Neural cell (in vitro differentiated cells): ENCODE measurements at regions not wholly inside any gene's neighbourhood (a gene's known extent, or its start where the extent isn't known, plus 50 kb on each side); places are given as distances from the start of the nearest gene placed in this dataset.

ENCODE experiments used
- H2AFZ ChIP-seq: fragments of 200-600, 300-800 bp; sonication (generic), shearing (Covaris generic); 2 replicates; pipeline ENCODE4 v1.6.0; 2014; ENCODE audit warnings: low read depth, mild to moderate bottlenecking, antibody characterized with exemption, low read length, moderate library complexity
- H3F3A ChIP-seq: fragments of 200-600 bp; shearing (Covaris generic); 2 replicates; pipeline ENCODE4 v1.6.1; 2016; ENCODE audit warnings: mild to moderate bottlenecking, moderate library complexity, mixed read lengths, antibody characterized with exemption, low read length; ENCODE audit not compliant: insufficient read depth, poor library complexity, severe bottlenecking
- H3K27ac ChIP-seq: fragments of 200-600, 300-800 bp; sonication (generic), shearing (Covaris generic); 2 replicates; pipeline ENCODE4 v1.5.1; 2014; ENCODE audit warnings: mild to moderate bottlenecking, low read length, moderate library complexity
- H3K27me3 ChIP-seq: fragments of 300-800, 200-600 bp; sonication (generic), shearing (Covaris generic); 2 replicates; pipeline ENCODE4 v1.6.0; 2014; ENCODE audit warnings: mild to moderate bottlenecking, low read depth, low read length, moderate library complexity; ENCODE audit not compliant: insufficient read depth
- H3K36me3 ChIP-seq: fragments of 300-800, 200-600 bp; sonication (generic), shearing (Covaris generic); 2 replicates; pipeline ENCODE4 v1.5.1; 2014; ENCODE audit warnings: mild to moderate bottlenecking, antibody characterized with exemption, low read length, moderate library complexity; ENCODE audit not compliant: insufficient read depth
- H3K4me2 ChIP-seq: fragments of 300-800, 200-600 bp; sonication (generic), shearing (Covaris generic); 2 replicates; pipeline ENCODE4 v1.6.0; 2014; ENCODE audit warnings: mild to moderate bottlenecking, low read length
- H3K4me3 ChIP-seq: fragments of 300-800, 200-600 bp; sonication (generic), shearing (Covaris generic); 2 replicates; pipeline ENCODE4 v1.5.1; 2014; ENCODE audit warnings: mild to moderate bottlenecking, low read length, moderate library complexity
- H3K79me2 ChIP-seq: fragments of 200-600 bp; shearing (Covaris generic); replicated peaks from 2 replicates; pipeline ENCODE4 v1.6.0; 2014; ENCODE audit warnings: mild to moderate bottlenecking, low read length, moderate library complexity; ENCODE audit not compliant: insufficient read depth
- H3K9ac ChIP-seq: fragments of 300-800, 200-600 bp; sonication (generic), shearing (Covaris generic); 2 replicates; pipeline ENCODE4 v1.6.1; 2016; ENCODE audit warnings: mild to moderate bottlenecking, low read length, mixed read lengths
- H3K9me2 ChIP-seq: fragments of 200-600 bp; shearing (Covaris generic); 2 replicates; pipeline ENCODE4 v1.6.1; 2016; ENCODE audit warnings: mild to moderate bottlenecking, low read length, mixed read lengths; ENCODE audit not compliant: insufficient read depth
- H3K9me3 ChIP-seq: fragments of 200-600, 300-800 bp; sonication (generic), shearing (Covaris generic); 2 replicates; pipeline ENCODE4 v1.6.1; 2016; ENCODE audit warnings: mild to moderate bottlenecking, mixed run types, low read length, moderate library complexity, mixed read lengths
- H4K20me1 ChIP-seq: fragments of 200-600 bp; shearing (Covaris generic); 2 replicates; pipeline ENCODE4 v1.6.1; 2016; ENCODE audit warnings: mild to moderate bottlenecking, mixed run types; ENCODE audit not compliant: insufficient read depth
- CTCF ChIP-seq: fragments of 450-650 bp; IDR thresholded peaks from 2 replicates; pipeline ENCODE4 v1.5.1; 2014; ENCODE audit warnings: antibody characterized with exemption, mild to moderate bottlenecking, moderate library complexity; ENCODE audit not compliant: poor library complexity, severe bottlenecking
- EP300 ChIP-seq: fragments of 450-650 bp; conservative IDR thresholded peaks from 2 replicates; pipeline ENCODE4 v1.6.1; 2014; ENCODE audit warnings: antibody characterized with exemption, mild to moderate bottlenecking, moderate library complexity; ENCODE audit not compliant: poor library complexity, severe bottlenecking
- EZH2 ChIP-seq: fragments of 200-600, 300-800 bp; shearing (Covaris generic), sonication (generic); IDR thresholded peaks from 2 replicates; pipeline ENCODE4 v1.6.1; 2014; ENCODE audit warnings: antibody characterized with exemption, low read length, borderline replicate concordance, mild to moderate bottlenecking; ENCODE audit not compliant: insufficient read depth, poor library complexity, severe bottlenecking
- MXI1 ChIP-seq: fragments of 450-650 bp; conservative IDR thresholded peaks from 2 replicates; pipeline ENCODE4 v1.6.1; 2014; ENCODE audit warnings: antibody characterized with exemption, mild to moderate bottlenecking; ENCODE audit not compliant: poor library complexity, severe bottlenecking
- POLR2AphosphoS5 ChIP-seq: IDR thresholded peaks from 2 replicates; pipeline ENCODE4 v1.6.1; 2012
- RAD21 ChIP-seq: fragments of 450-650 bp; conservative IDR thresholded peaks from 2 replicates; pipeline ENCODE4 v1.6.1; 2014; ENCODE audit warnings: antibody characterized with exemption, mild to moderate bottlenecking, moderate library complexity
- SMC3 ChIP-seq: fragments of 450-650 bp; conservative IDR thresholded peaks from 2 replicates; pipeline ENCODE4 v1.6.1; 2014; ENCODE audit warnings: antibody characterized with exemption, mild to moderate bottlenecking, moderate library complexity; ENCODE audit not compliant: poor library complexity
- TAF1 ChIP-seq: IDR thresholded peaks from 2 replicates; pipeline ENCODE4 v1.6.1; 2012; ENCODE audit warnings: low read depth
- TF ChIP-seq, protein P1 (sequence below): IDR thresholded peaks from 2 replicates; pipeline ENCODE4 v1.6.1; 2012; ENCODE audit warnings: borderline replicate concordance

- no peaks in the 10 kb centered on the region for H3K79me2 ChIP-seq
- no peak overlapping the region for H3K4me2 ChIP-seq
- no peaks in the 10 kb centered on the region for H4K20me1 ChIP-seq
- no peaks in the 10 kb centered on the region for H3K9me2 ChIP-seq
- H3F3A ChIP-seq = no peaks in the 10 kb centered on the region
- no peaks in the 10 kb centered on the region for H3K36me3 ChIP-seq
- H2AFZ ChIP-seq = no peak overlapping the region
- no peaks in the 10 kb centered on the region for H3K9me3 ChIP-seq
- no peak overlapping the region for H3K4me3 ChIP-seq
- no peaks in the 10 kb centered on the region for H3K27me3 ChIP-seq
- no peak overlapping the region for H3K27ac ChIP-seq
- TF ChIP-seq MXI1 = no peak
- no peak for TF ChIP-seq SMC3
- no peak for TF ChIP-seq EZH2
- no peak for TF ChIP-seq POLR2AphosphoS5
- TF ChIP-seq TAF1 = no peak
- no peak for TF ChIP-seq CTCF
- H3K9ac ChIP-seq = no peak overlapping the region
These were observed 159.1 kb upstream of the IRX2 start for GRCh38 chr5:2910401-2911175.

DNA sequence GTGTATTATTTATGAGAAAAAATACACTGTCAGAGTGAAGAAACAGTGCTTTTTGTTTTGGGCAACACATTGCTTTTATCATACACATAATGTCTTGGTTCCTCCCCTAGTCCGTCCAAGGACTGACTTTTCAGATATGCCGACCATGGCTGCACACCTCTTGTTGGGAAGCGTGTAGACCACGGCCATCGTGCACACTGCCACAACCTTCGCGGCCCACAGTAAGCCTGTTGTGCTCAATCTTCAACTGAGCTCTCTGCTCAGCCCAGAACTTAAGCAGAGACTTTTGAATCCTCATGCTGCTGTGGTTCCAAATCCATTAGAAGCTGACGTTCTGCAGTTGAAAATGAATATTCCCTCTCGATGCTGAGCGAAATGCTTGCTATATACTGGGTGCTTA, 157.6 kb upstream of the IRX2 start:
- Histone ChIP-seq H3K9ac (no peak overlapping the region), H3K27ac (no peak overlapping the region), H3K36me3 (no peaks in the 10 kb centered on the region), H3F3A (no peaks in the 10 kb centered on the region), H2AFZ (no peak overlapping the region), H3K27me3 (no peaks in the 10 kb centered on the region), H3K4me2 (no peak overlapping the region), H3K9me3 (no peaks in the 10 kb centered on the region), H4K20me1 (no peaks in the 10 kb centered on the region), H3K4me3 (no peak overlapping the region), H3K9me2 (no peaks in the 10 kb centered on the region), H3K79me2 (no peaks in the 10 kb centered on the region)
- TF ChIP-seq EP300 (no peak), MXI1 (no peak), RAD21 (no peak), POLR2AphosphoS5 (no peak), EZH2 (no peak), SMC3 (no peak), CTCF (no peak), TAF1 (no peak)
- TF ChIP-seq, protein P1, sequence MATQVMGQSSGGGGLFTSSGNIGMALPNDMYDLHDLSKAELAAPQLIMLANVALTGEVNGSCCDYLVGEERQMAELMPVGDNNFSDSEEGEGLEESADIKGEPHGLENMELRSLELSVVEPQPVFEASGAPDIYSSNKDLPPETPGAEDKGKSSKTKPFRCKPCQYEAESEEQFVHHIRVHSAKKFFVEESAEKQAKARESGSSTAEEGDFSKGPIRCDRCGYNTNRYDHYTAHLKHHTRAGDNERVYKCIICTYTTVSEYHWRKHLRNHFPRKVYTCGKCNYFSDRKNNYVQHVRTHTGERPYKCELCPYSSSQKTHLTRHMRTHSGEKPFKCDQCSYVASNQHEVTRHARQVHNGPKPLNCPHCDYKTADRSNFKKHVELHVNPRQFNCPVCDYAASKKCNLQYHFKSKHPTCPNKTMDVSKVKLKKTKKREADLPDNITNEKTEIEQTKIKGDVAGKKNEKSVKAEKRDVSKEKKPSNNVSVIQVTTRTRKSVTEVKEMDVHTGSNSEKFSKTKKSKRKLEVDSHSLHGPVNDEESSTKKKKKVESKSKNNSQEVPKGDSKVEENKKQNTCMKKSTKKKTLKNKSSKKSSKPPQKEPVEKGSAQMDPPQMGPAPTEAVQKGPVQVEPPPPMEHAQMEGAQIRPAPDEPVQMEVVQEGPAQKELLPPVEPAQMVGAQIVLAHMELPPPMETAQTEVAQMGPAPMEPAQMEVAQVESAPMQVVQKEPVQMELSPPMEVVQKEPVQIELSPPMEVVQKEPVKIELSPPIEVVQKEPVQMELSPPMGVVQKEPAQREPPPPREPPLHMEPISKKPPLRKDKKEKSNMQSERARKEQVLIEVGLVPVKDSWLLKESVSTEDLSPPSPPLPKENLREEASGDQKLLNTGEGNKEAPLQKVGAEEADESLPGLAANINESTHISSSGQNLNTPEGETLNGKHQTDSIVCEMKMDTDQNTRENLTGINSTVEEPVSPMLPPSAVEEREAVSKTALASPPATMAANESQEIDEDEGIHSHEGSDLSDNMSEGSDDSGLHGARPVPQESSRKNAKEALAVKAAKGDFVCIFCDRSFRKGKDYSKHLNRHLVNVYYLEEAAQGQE = no peak
